Endothelial cell of umbilical vein (primary cell): ENCODE measurements at regions not wholly inside any gene's neighbourhood (a gene's known extent, or its start where the extent isn't known, plus 50 kb on each side); places are given as distances from the start of the nearest gene placed in this dataset.

Experiments used
- BruUV-seq: library from RNA; stranded (reverse); fragments of 400-500 nt; replicated peaks from 2 replicates; lab custom pipeline; 2021; lab: Mats Ljungman, UMichigan
- CTCF ChIA-PET: fragments of 300-600, 350-600 bp; sonication (Branson Sonifier 250); formaldehyde crosslinking; loops from one replicate; lab custom pipeline; 2021; ENCODE audit warnings: antibody characterized with exemption, inconsistent platforms; lab: Charles Lee
- POLR2A ChIA-PET: fragments of 300-600, 350-600 bp; sonication (Branson Sonifier 250); formaldehyde crosslinking; loops from one replicate; lab custom pipeline; 2021; ENCODE audit warnings: antibody characterized with exemption, inconsistent platforms; lab: Charles Lee
- DNase-seq: peaks from one replicate; pipeline ENCODE4 v3.0.0-alpha.2; 2011; ENCODE audit warnings: low read depth, low spot score
- FAIRE-seq: peaks from 2 replicates; lab custom pipeline; 2011; peaks lifted over from hg19 to GRCh38; lab: Jason Lieb, UNC
- H2AFZ ChIP-seq: 2 replicates; pipeline ENCODE4 v1.6.0; 2012; ENCODE audit warnings: low read depth, low read length, control low read depth, inconsistent platforms
- H3K27ac ChIP-seq: 2 replicates; pipeline ENCODE4 v1.5.1; 2011; ENCODE audit warnings: low read depth, mild to moderate bottlenecking, control low read depth, low read length, moderate library complexity; ENCODE audit not compliant: insufficient read depth
- H3K27me3 ChIP-seq, 2 experiments: 2 replicates each; pipeline versions ENCODE4 v1.6.0 to v1.6.1; 2011; ENCODE audit warnings: low read length in 2 of 2, mixed read lengths in 1 of 2; ENCODE audit not compliant: control insufficient read depth in 2 of 2, insufficient read depth in 2 of 2
- H3K36me3 ChIP-seq, 2 experiments: 2 replicates in 1 of 2; 3 replicates in 1 of 2; pipeline ENCODE4 v1.5.1; 2011; ENCODE audit warnings: low read length in 2 of 2, mild to moderate bottlenecking in 1 of 2, moderate library complexity in 1 of 2; ENCODE audit not compliant: control insufficient read depth in 2 of 2, insufficient read depth in 2 of 2; ENCODE audit errors: extremely low read depth in 1 of 2
- H3K4me1 ChIP-seq: 3 replicates; pipeline ENCODE4 v1.5.1; 2011; ENCODE audit warnings: mild to moderate bottlenecking, low read length; ENCODE audit not compliant: control insufficient read depth, insufficient read depth; ENCODE audit errors: extremely low read depth
- H3K4me2 ChIP-seq: 2 replicates; pipeline ENCODE4 v1.6.1; 2011; ENCODE audit warnings: low read length, control low read depth, mixed read lengths; ENCODE audit not compliant: insufficient read depth
- H3K4me3 ChIP-seq, 3 experiments: fragments of 200-600 bp in 1 of 3; sonication (generic), shearing (Covaris generic) in 1 of 3; replicated peaks in 1 of 3; 2 replicates each; pipeline ENCODE4 v1.5.1; 2011 to 2016; ENCODE audit warnings: control low read depth in 3 of 3, low read length in 3 of 3, mild to moderate bottlenecking in 2 of 3, inconsistent platforms in 1 of 3, low read depth in 1 of 3, moderate library complexity in 1 of 3; ENCODE audit not compliant: insufficient read depth in 1 of 3
- H3K79me2 ChIP-seq: 2 replicates; pipeline ENCODE4 v1.6.0; 2012; ENCODE audit warnings: low read length, inconsistent platforms; ENCODE audit not compliant: control insufficient read depth, insufficient read depth
- H3K9ac ChIP-seq: replicated peaks from 2 replicates; pipeline ENCODE3; 2011; ENCODE audit warnings: low read length, control low read depth; ENCODE audit not compliant: insufficient read depth; ENCODE audit errors: extremely low read depth
- H3K9me1 ChIP-seq: replicated peaks from 3 replicates; pipeline ENCODE4 v1.6.0; 2011; ENCODE audit warnings: mild to moderate bottlenecking, low read length; ENCODE audit not compliant: control insufficient read depth, insufficient read depth; ENCODE audit errors: extremely low read depth
- H3K9me3 ChIP-seq: replicated peaks from 2 replicates; pipeline ENCODE4 v1.5.1; 2012; ENCODE audit warnings: low read length, inconsistent platforms; ENCODE audit not compliant: control insufficient read depth, insufficient read depth
- H4K20me1 ChIP-seq: replicated peaks from 2 replicates; pipeline ENCODE3; 2011; ENCODE audit warnings: mild to moderate bottlenecking, low read length; ENCODE audit not compliant: control insufficient read depth, insufficient read depth; ENCODE audit errors: extremely low read depth
- CTCF ChIP-seq, 2 donors: IDR thresholded peaks; 1 replicate in 1 of 2; 2 replicates in 1 of 2; pipeline ENCODE4 v1.5.1; 2011; ENCODE audit warnings: low read length in 2 of 2, mild to moderate bottlenecking in 2 of 2, moderate library complexity in 2 of 2, control low read depth in 1 of 2, inconsistent platforms in 1 of 2, low read depth in 1 of 2; ENCODE audit not compliant: insufficient read depth in 1 of 2; ENCODE audit errors: extremely low read depth in 1 of 2
- EZH2 ChIP-seq: IDR thresholded peaks from 2 replicates; pipeline ENCODE4 v1.6.1; 2012; ENCODE audit warnings: borderline replicate concordance, low read depth, mild to moderate bottlenecking, moderate library complexity, low read length, inconsistent platforms; ENCODE audit not compliant: severe bottlenecking
- FOS ChIP-seq: IDR thresholded peaks from 2 replicates; pipeline ENCODE4 v1.6.1; 2011; ENCODE audit warnings: mild to moderate bottlenecking, low read length, moderate library complexity, borderline replicate concordance; ENCODE audit not compliant: insufficient read depth
- GATA2 ChIP-seq: IDR thresholded peaks from 2 replicates; pipeline ENCODE4 v1.7.0; 2011; ENCODE audit warnings: low read depth, mild to moderate bottlenecking, moderate library complexity, mixed read lengths, low read length; ENCODE audit not compliant: insufficient read length, insufficient read depth
- JUN ChIP-seq: IDR thresholded peaks from 2 replicates; pipeline ENCODE4 v1.6.1; 2011; ENCODE audit warnings: borderline replicate concordance, low read depth; ENCODE audit not compliant: insufficient read length, insufficient read depth
- MAX ChIP-seq: IDR thresholded peaks from 2 replicates; pipeline ENCODE4 v1.6.1; 2011; ENCODE audit not compliant: insufficient read depth, insufficient read length
- MYC ChIP-seq: IDR thresholded peaks from one replicate; pipeline ENCODE4 v1.6.1; 2011; ENCODE audit warnings: mild to moderate bottlenecking, low read depth, low read length
- POLR2A ChIP-seq: IDR thresholded peaks from 2 replicates; pipeline ENCODE4 v1.6.1; 2012; ENCODE audit warnings: low read depth, mild to moderate bottlenecking, control low read depth, low read length
- POLR2AphosphoS5 ChIP-seq: IDR thresholded peaks from 2 replicates; pipeline ENCODE4 v1.6.1; 2012; ENCODE audit warnings: low read depth, mild to moderate bottlenecking, control low read depth, low read length, moderate library complexity; ENCODE audit not compliant: insufficient read depth
- dilution Hi-C: fragments of 300-500 bp; cut with MboI; formaldehyde crosslinking; loops from one replicate; pipeline ENCODE4 v1.15.0; 2019; ENCODE audit warnings: low sequenced_read_pairs; ENCODE audit not compliant: extremely low pct_ligation_motif_present
- intact Hi-C: fragments of 100-400 bp; cut with micrococcal nuclease; formaldehyde crosslinking; loops from one replicate; pipeline ENCODE4 v1.10.0; 2022

DNA sequence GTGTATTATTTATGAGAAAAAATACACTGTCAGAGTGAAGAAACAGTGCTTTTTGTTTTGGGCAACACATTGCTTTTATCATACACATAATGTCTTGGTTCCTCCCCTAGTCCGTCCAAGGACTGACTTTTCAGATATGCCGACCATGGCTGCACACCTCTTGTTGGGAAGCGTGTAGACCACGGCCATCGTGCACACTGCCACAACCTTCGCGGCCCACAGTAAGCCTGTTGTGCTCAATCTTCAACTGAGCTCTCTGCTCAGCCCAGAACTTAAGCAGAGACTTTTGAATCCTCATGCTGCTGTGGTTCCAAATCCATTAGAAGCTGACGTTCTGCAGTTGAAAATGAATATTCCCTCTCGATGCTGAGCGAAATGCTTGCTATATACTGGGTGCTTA lies 157.6 kb upstream of the IRX2 start:
- intact Hi-C loops (no loop called here), dilution Hi-C loops (no loop called here)
- POLR2A ChIA-PET: no interaction called here
- H4K20me1 ChIP-seq: no peaks in the 10 kb centered on the region
- H3K27ac ChIP-seq: no peak overlapping the region
- H3K36me3 ChIP-seq: no peaks in the 10 kb centered on the region
- no peaks in the 10 kb centered on the region for H3K79me2 ChIP-seq
- no peak overlapping the region for H3K4me2 ChIP-seq
- FAIRE-seq: no peak
- CTCF ChIA-PET: no interaction called here
- H3K9ac ChIP-seq: no peak overlapping the region
- H2AFZ ChIP-seq: no peak overlapping the region
- no peaks in the 10 kb centered on the region for H3K9me1 ChIP-seq
- H3K4me3 ChIP-seq: no peak overlapping the region
- H3K9me3 ChIP-seq: peaks cover 2% of the 10 kb centered on the region
- TF ChIP-seq JUN: no peak
- no peak for TF ChIP-seq MAX
- no peak for TF ChIP-seq FOS
- no peak for TF ChIP-seq GATA2
- TF ChIP-seq POLR2AphosphoS5: no peak
- TF ChIP-seq MYC: no peak
- no peak for TF ChIP-seq CTCF (IDR thresholded peaks at IDR 0.05; ENCODE audit: extremely low read depth in 1 of 2, insufficient read depth in 1 of 2, low read depth in 1 of 2, low read length in 2 of 2)
- TF ChIP-seq EZH2: no peak
- no peak for TF ChIP-seq POLR2A
- no peaks in the 10 kb centered on the region for H3K27me3 ChIP-seq
- BruUV-seq: no TSS peak
- no peak for DNase-seq
- no peaks in the 10 kb centered on the region for H3K4me1 ChIP-seq
